K562 (cell line): ENCODE measurements at regions not wholly inside any gene's neighbourhood (a gene's known extent, or its start where the extent isn't known, plus 50 kb on each side); places are given as distances from the start of the nearest gene placed in this dataset.
A peak's percentile ranks its signal among the peaks of the same experiment; 100 is the strongest.

ENCODE experiments used
- ATAC-seq: fragments of 200-7000 bp; cut with Tn5 transposase; 3 replicates; pipeline ENCODE4 v1.9.1; 2020; ENCODE audit warnings: moderate library complexity
- BruUV-seq: library from RNA; stranded (reverse); fragments of 400-500 nt; replicated peaks from 2 replicates; lab custom pipeline; 2021; lab: Mats Ljungman, UMichigan
- CTCF ChIA-PET: fragments of 300-600 bp; formaldehyde crosslinking; extraction: SDS; loops from one replicate; lab custom pipeline; 2021; ENCODE audit warnings: low intra/inter-chr PET ratio; lab: Yijun Ruan, JAX
- POLR2A ChIA-PET: fragments of 300-600, 350-650 bp; sonication (Branson Sonifier 250); formaldehyde crosslinking; extraction: SDS; loops from one replicate; lab custom pipeline; 2021; ENCODE audit warnings: antibody characterized with exemption, inconsistent platforms; lab: Yijun Ruan, JAX
- DNase-seq, 4 experiments: peaks; one replicate each; pipeline versions ENCODE4 v3.0.0 to v3.0.0-alpha.2; 2011 to 2018; ENCODE audit warnings: low spot score in 3 of 4, mixed read lengths in 3 of 4; ENCODE audit errors: extremely low read depth in 1 of 4
- FAIRE-seq: peaks from 2 replicates; lab custom pipeline; 2011; peaks lifted over from hg19 to GRCh38; lab: Jason Lieb, UNC
- H2AFZ ChIP-seq: 2 replicates; pipeline ENCODE4 v1.6.0; 2011; ENCODE audit warnings: low read depth, low read length, control low read depth, inconsistent platforms
- H3K27ac ChIP-seq: fragments of 200-600 bp; 3 replicates; pipeline ENCODE4 v1.8.0; 2011; ENCODE audit warnings: low read depth, mild to moderate bottlenecking, control low read depth, inconsistent platforms, low read length, moderate library complexity, mixed read lengths; ENCODE audit errors: extremely low read depth
- H3K27me3 ChIP-seq, 2 experiments: fragments of 300-600 bp in 1 of 2; 2 replicates in 1 of 2; 3 replicates in 1 of 2; pipeline versions ENCODE4 v1.6.0 to v1.8.0; 2011; ENCODE audit warnings: inconsistent platforms in 2 of 2, low read length in 2 of 2, mild to moderate bottlenecking in 1 of 2, mixed read lengths in 1 of 2, moderate library complexity in 1 of 2; ENCODE audit not compliant: control insufficient read depth in 2 of 2, insufficient read depth in 2 of 2
- H3K36me3 ChIP-seq: fragments of 300-600 bp; 3 replicates; pipeline ENCODE4 v1.8.0; 2011; ENCODE audit warnings: mild to moderate bottlenecking, low read length, inconsistent platforms; ENCODE audit not compliant: control insufficient read depth, insufficient read depth
- H3K4me1 ChIP-seq, 2 experiments: fragments of 200-600 bp in 1 of 2; replicated peaks in 1 of 2; 2 replicates in 1 of 2; 3 replicates in 1 of 2; pipeline versions ENCODE4 v1.5.1 to v1.8.0; 2011; ENCODE audit warnings: inconsistent platforms in 2 of 2, low read length in 2 of 2, mild to moderate bottlenecking in 1 of 2, mixed read lengths in 1 of 2, moderate library complexity in 1 of 2; ENCODE audit not compliant: control insufficient read depth in 2 of 2, insufficient read depth in 2 of 2
- H3K4me2 ChIP-seq: 2 replicates; pipeline ENCODE4 v1.6.1; 2011; ENCODE audit warnings: low read length, control low read depth, inconsistent platforms, mixed read lengths; ENCODE audit not compliant: insufficient read depth
- H3K4me3 ChIP-seq: fragments of 200-600 bp; sonication (generic), shearing (Covaris generic); 2 replicates; pipeline ENCODE4 v1.5.1; 2016; ENCODE audit warnings: control low read depth, inconsistent platforms
- H3K79me2 ChIP-seq: fragments of 200-600 bp; 3 replicates; pipeline ENCODE4 v1.8.0; 2011; ENCODE audit warnings: low read length, inconsistent platforms; ENCODE audit not compliant: control insufficient read depth, insufficient read depth
- H3K9ac ChIP-seq, 2 experiments: 2 replicates each; pipeline versions ENCODE4 v1.6.0 to v1.6.1; 2011; ENCODE audit warnings: low read depth in 2 of 2, low read length in 2 of 2, control low read depth in 1 of 2, inconsistent platforms in 1 of 2, mild to moderate bottlenecking in 1 of 2, mixed read lengths in 1 of 2; ENCODE audit not compliant: insufficient read depth in 1 of 2
- H3K9me1 ChIP-seq: one replicate; pipeline ENCODE4 v1.6.0; 2011; ENCODE audit warnings: inconsistent platforms, mild to moderate bottlenecking, low read length, moderate library complexity; ENCODE audit not compliant: control insufficient read depth, insufficient read depth
- H3K9me3 ChIP-seq: replicated peaks from 2 replicates; pipeline ENCODE4 v1.5.1; 2011; ENCODE audit warnings: low read depth, low read length, inconsistent platforms; ENCODE audit not compliant: control insufficient read depth, insufficient read depth
- H4K20me1 ChIP-seq: replicated peaks from 2 replicates; pipeline ENCODE4 v1.6.1; 2011; ENCODE audit warnings: low read length, inconsistent platforms, mixed read lengths; ENCODE audit not compliant: control insufficient read depth, insufficient read depth
- DDX20 ChIP-seq: fragments of 450-650 bp; IDR thresholded peaks from 2 replicates; pipeline ENCODE4 v1.6.1; 2016; ENCODE audit warnings: missing genetic modification characterization, low read depth, mild to moderate bottlenecking, missing compliant biosample characterization, moderate library complexity
- RCOR1 ChIP-seq, 2 experiments: IDR thresholded peaks; 2 replicates each; pipeline ENCODE4 v1.6.1; 2012; ENCODE audit warnings: low read depth in 2 of 2, low read length in 2 of 2, borderline replicate concordance in 1 of 2, improper control_type of control experiment in 1 of 2
- TRIM24 ChIP-seq, 2 experiments: fragments of 450-650 bp; IDR thresholded peaks; 2 replicates each; pipeline ENCODE4 v1.6.1; 2016
- YY1 ChIP-seq, 3 experiments: IDR thresholded peaks; 2 replicates each; pipeline ENCODE4 v1.6.1; 2011; ENCODE audit warnings: low read length in 2 of 3, mild to moderate bottlenecking in 2 of 3, moderate library complexity in 2 of 3, borderline replicate concordance in 1 of 3, control low read depth in 1 of 3, low read depth in 1 of 3; ENCODE audit not compliant: insufficient read depth in 3 of 3, insufficient replicate concordance in 2 of 3, control insufficient read depth in 1 of 3, insufficient read length in 1 of 3; ENCODE audit errors: extremely low read depth in 1 of 3
- ZNF23 ChIP-seq: fragments of 250-450 bp; sonication (Bioruptor Pico); IDR thresholded peaks from 2 replicates; pipeline ENCODE4 v1.4.0; 2020; ENCODE audit warnings: mild to moderate bottlenecking
- WGBS: fragments of 100-300 bp; shearing (Covaris generic); methylation state at CpG from one replicate; pipeline ENCODE4 v1.1.6; 2016; ENCODE audit warnings: low coverage, mixed read lengths; ENCODE audit not compliant: insufficient coverage; ENCODE audit errors: missing lambda C conversion rate; 5-methylcytosine and 5-hydroxymethylcytosine counted together
- in situ Hi-C: fragments of 300-500 bp; cut with MboI; formaldehyde crosslinking; loops from 4 replicates; pipeline ENCODE4 v1.15.0; 2018; ENCODE audit warnings: inconsistent platforms, mixed read lengths
- intact Hi-C: fragments of 100-400 bp; cut with micrococcal nuclease; formaldehyde crosslinking; loops from 2 replicates; pipeline ENCODE4 v1.14.2; 2022
- TF ChIP-seq, protein P1 (sequence below): fragments of 250-450 bp; sonication (Bioruptor Pico); IDR thresholded peaks from 2 replicates; pipeline ENCODE4 v1.9.0; 2021; ENCODE audit warnings: mild to moderate bottlenecking

DNA sequence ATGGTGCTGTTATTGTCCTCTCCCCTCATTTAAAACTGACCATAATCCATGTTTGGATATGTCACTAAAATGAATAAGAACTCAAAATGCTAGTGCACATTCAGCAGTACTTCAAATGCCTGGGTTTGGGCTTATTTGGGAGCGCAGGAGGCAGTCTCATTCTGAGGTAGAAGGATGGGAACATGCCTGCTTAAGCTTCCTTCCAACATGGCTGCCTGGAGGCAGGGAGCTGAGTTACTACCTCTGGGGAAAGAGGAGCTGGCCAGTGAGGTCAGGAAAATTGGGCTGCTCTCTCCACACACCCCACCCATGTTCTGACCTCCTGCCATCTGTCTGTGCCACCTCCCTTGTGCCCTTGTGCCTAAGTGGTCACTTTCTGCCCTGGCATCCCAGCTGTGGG, 85.7 kb downstream of the PTPRS start:
- H2AFZ ChIP-seq, result no peak overlapping the region
- TF ChIP-seq DDX20 (tag) (no peak), RCOR1 (IDR thresholded peaks at IDR 0.05; ENCODE audit: borderline replicate concordance in 1 of 2, low read depth in 2 of 2, low read length in 2 of 2) (no peak), ZNF23 (no peak), YY1 (IDR thresholded peaks at IDR 0.05; ENCODE audit: borderline replicate concordance in 1 of 3, control insufficient read depth in 1 of 3, extremely low read depth in 1 of 3, insufficient read depth in 3 of 3, insufficient read length in 1 of 3, insufficient replicate concordance in 2 of 3, low read depth in 1 of 3, low read length in 2 of 3) (peak; percentile 49 to 84 (median 53)), TRIM24 (IDR thresholded peaks at IDR 0.05) (no peak)
- TF ChIP-seq, protein P1, sequence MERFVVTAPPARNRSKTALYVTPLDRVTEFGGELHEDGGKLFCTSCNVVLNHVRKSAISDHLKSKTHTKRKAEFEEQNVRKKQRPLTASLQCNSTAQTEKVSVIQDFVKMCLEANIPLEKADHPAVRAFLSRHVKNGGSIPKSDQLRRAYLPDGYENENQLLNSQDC (CRISPR knock-in tag), result no peak
- TF ChIP-seq, all 486 proteins: peak for 1
- no TSS peak for BruUV-seq
- ATAC-seq (no peak), FAIRE-seq (no peak), DNase-seq (no peak)
- Histone ChIP-seq H3K27ac (no peak overlapping the region), H3K9me3 (no peaks in the 10 kb centered on the region; the same call in 1 of the 2 replicates), H3K9ac (no peak overlapping the region), H4K20me1 (no peaks in the 10 kb centered on the region), H3K36me3 (no peaks in the 10 kb centered on the region; the same call in 2 of the 3 replicates), H3K9me1 (no peaks in the 10 kb centered on the region), H3K4me1 (no peaks in the 10 kb centered on the region), H3K4me3 (no peak overlapping the region), H3K27me3 (no peaks in the 10 kb centered on the region), H3K79me2 (no peaks in the 10 kb centered on the region), H3K4me2 (no peak overlapping the region)
- ChIA-PET POLR2A (no interaction called here), CTCF (no interaction called here)
- in situ Hi-C loops (no loop called here), intact Hi-C loops (no loop called here)
- WGBS, result 60% methylated on average over 1 of the region's 1 CpG
